ENCODE measurements at regions not wholly inside any gene's neighbourhood (a gene's known extent, or its start where the extent isn't known, plus 50 kb on each side); places are given as distances from the start of the nearest gene placed in this dataset.
"Not testable (repeated sequence)": the region's sequence is repeated elsewhere in the genome, so short reads cannot be mapped to it uniquely, and the experiment has no call there.

- DNase-seq (ENCODE audit: low read depth, low spot score), result no peak
Measured at GRCh38 chr18:1481577-1481976, 576.9 kb downstream of the ADCYAP1 start.

- no peak for DNase-seq (ENCODE audit: low read depth, low spot score)
Measured at GRCh38 chr18:1483385-1483784, 578.7 kb downstream of the ADCYAP1 start.

GRCh38 chr18:1487457-1487856 is 582.8 kb downstream of the ADCYAP1 start:
- DNase-seq (ENCODE audit: low read depth, low spot score), result no peak

GRCh38 chr18:1488394-1488793 is 583.7 kb downstream of the ADCYAP1 start:
- DNase-seq (ENCODE audit: low read depth, low spot score), result no peak

- DNase-seq (ENCODE audit: low read depth, low spot score), result no peak
Measured at GRCh38 chr18:1488957-1489356, 584.3 kb downstream of the ADCYAP1 start.

- DNase-seq (ENCODE audit: low read depth, low spot score), result no peak
Measured at GRCh38 chr18:1495387-1495786, 590.7 kb downstream of the ADCYAP1 start.

GRCh38 chr18:1496096-1496495 is 591.4 kb downstream of the ADCYAP1 start:
- no peak for DNase-seq (ENCODE audit: low read depth, low spot score)

- DNase-seq (ENCODE audit: low read depth, low spot score), result no peak
Measured at GRCh38 chr18:1498216-1498615, 593.5 kb downstream of the ADCYAP1 start.

- no peak for DNase-seq (ENCODE audit: low read depth, low spot score)
Measured at GRCh38 chr18:1499265-1499664, 594.6 kb downstream of the ADCYAP1 start.

GRCh38 chr18:1503847-1504246 is 599.2 kb downstream of the ADCYAP1 start:
- no peak for DNase-seq (ENCODE audit: low read depth, low spot score)

- no peak for DNase-seq (ENCODE audit: low read depth, low spot score)
Measured at GRCh38 chr18:1505856-1506255, 601.2 kb downstream of the ADCYAP1 start.

- no peak for DNase-seq (ENCODE audit: low read depth, low spot score)
Measured at GRCh38 chr18:1510542-1511179, 606.0 kb downstream of the ADCYAP1 start.

GRCh38 chr18:1511619-1512311 is 607.1 kb downstream of the ADCYAP1 start:
- no peak for DNase-seq (ENCODE audit: low read depth, low spot score)

- DNase-seq (ENCODE audit: low read depth, low spot score), result no peak
Measured at GRCh38 chr18:1513519-1513918, 608.8 kb downstream of the ADCYAP1 start.

- not testable (repeated sequence) for DNase-seq (ENCODE audit: low read depth, low spot score)
Measured at GRCh38 chr18:1521588-1522248, 617.0 kb downstream of the ADCYAP1 start.

GRCh38 chr18:1522249-1522615 is 617.6 kb downstream of the ADCYAP1 start:
- no peak for DNase-seq (ENCODE audit: low read depth, low spot score)

- no peak for DNase-seq (ENCODE audit: low read depth, low spot score)
Measured at GRCh38 chr18:1526991-1527390, 622.3 kb downstream of the ADCYAP1 start.

- no peak for DNase-seq (ENCODE audit: low read depth, low spot score)
Measured at GRCh38 chr18:1527805-1528204, 623.1 kb downstream of the ADCYAP1 start.

GRCh38 chr18:1528447-1528846 is 623.8 kb downstream of the ADCYAP1 start:
- DNase-seq (ENCODE audit: low read depth, low spot score), result no peak

- no peak for DNase-seq (ENCODE audit: low read depth, low spot score)
Measured at GRCh38 chr18:1528964-1529509, 624.4 kb downstream of the ADCYAP1 start.

GRCh38 chr18:1530650-1531049 is 626.0 kb downstream of the ADCYAP1 start:
- no peak for DNase-seq (ENCODE audit: low read depth, low spot score)

- DNase-seq (ENCODE audit: low read depth, low spot score), result no peak
Measured at GRCh38 chr18:1539276-1539675, 634.6 kb downstream of the ADCYAP1 start.

GRCh38 chr18:1541478-1541877 is 636.8 kb downstream of the ADCYAP1 start:
- DNase-seq (ENCODE audit: low read depth, low spot score), result no peak

Measured in activated CD4-positive, CD25-positive, alpha-beta regulatory T cell treated with anti-CD3 and anti-CD28 coated beads, Interleukin-2, amount 50 U/mL, for 16 hours (primary cell).